IPS-18a (cell line): ENCODE measurements at regions not wholly inside any gene's neighbourhood (a gene's known extent, or its start where the extent isn't known, plus 50 kb on each side); places are given as distances from the start of the nearest gene placed in this dataset.

Experiments
- H3K27ac ChIP-seq: one replicate; pipeline ENCODE4 v1.5.1; 2013; ENCODE audit warnings: low read length
- H3K27me3 ChIP-seq: one replicate; pipeline ENCODE4 v1.6.1; 2013; ENCODE audit warnings: mild to moderate bottlenecking, low read length; ENCODE audit not compliant: control insufficient read depth, insufficient read depth
- H3K36me3 ChIP-seq: one replicate; pipeline ENCODE4 v1.6.1; 2013; ENCODE audit warnings: low read depth, low read length; ENCODE audit not compliant: control insufficient read depth
- H3K4me1 ChIP-seq: one replicate; pipeline ENCODE4 v1.6.1; 2013; ENCODE audit warnings: low read depth, low read length; ENCODE audit not compliant: control insufficient read depth
- H3K4me3 ChIP-seq: one replicate; pipeline ENCODE4 v1.5.1; 2013; ENCODE audit warnings: low read length
- H3K9ac ChIP-seq: one replicate; pipeline ENCODE4 v1.6.1; 2013; ENCODE audit warnings: mild to moderate bottlenecking, low read length, moderate library complexity
- H3K9me3 ChIP-seq: one replicate; pipeline ENCODE4 v1.6.1; 2013; ENCODE audit warnings: low read depth, low read length; ENCODE audit not compliant: control insufficient read depth

- no peaks in the 10 kb centered on the region for H3K27me3 ChIP-seq
Observed at GRCh38 chr3:107949394-107949970, 141.3 kb downstream of the CD47 start.

GRCh38 chr3:107947203-107947602 lies 143.6 kb downstream of the CD47 start:
- Histone ChIP-seq H3K9ac (no peak overlapping the region), H3K27ac (no peak overlapping the region), H3K4me1 (no peaks in the 10 kb centered on the region), H3K9me3 (no peaks in the 10 kb centered on the region), H3K36me3 (no peaks in the 10 kb centered on the region), H3K27me3 (no peaks in the 10 kb centered on the region), H3K4me3 (no peak overlapping the region)

More at GRCh38 chr3:107949394-107949970, 141.3 kb downstream of the CD47 start:
- no peaks in the 10 kb centered on the region for H3K36me3 ChIP-seq
- H3K27ac ChIP-seq: no peak overlapping the region
- no peaks in the 10 kb centered on the region for H3K4me1 ChIP-seq
- H3K4me3 ChIP-seq: no peak overlapping the region
- no peaks in the 10 kb centered on the region for H3K9me3 ChIP-seq
- no peak overlapping the region for H3K9ac ChIP-seq

GRCh38 chr3:107946700-107947099 lies 144.1 kb downstream of the CD47 start:
- H3K4me1 ChIP-seq: no peaks in the 10 kb centered on the region
- no peak overlapping the region for H3K9ac ChIP-seq
- no peaks in the 10 kb centered on the region for H3K9me3 ChIP-seq
- no peaks in the 10 kb centered on the region for H3K36me3 ChIP-seq
- no peaks in the 10 kb centered on the region for H3K27me3 ChIP-seq
- H3K27ac ChIP-seq: no peak overlapping the region
- H3K4me3 ChIP-seq: no peak overlapping the region

GRCh38 chr3:107945417-107946094 lies 145.3 kb downstream of the CD47 start:
- H3K9ac ChIP-seq: no peak overlapping the region
- no peak overlapping the region for H3K4me3 ChIP-seq
- no peaks in the 10 kb centered on the region for H3K36me3 ChIP-seq
- no peaks in the 10 kb centered on the region for H3K9me3 ChIP-seq
- no peaks in the 10 kb centered on the region for H3K4me1 ChIP-seq
- no peak overlapping the region for H3K27ac ChIP-seq
- H3K27me3 ChIP-seq: no peaks in the 10 kb centered on the region

- no peak overlapping the region for H3K27ac ChIP-seq
- H3K4me1 ChIP-seq: peaks cover 5% of the 10 kb centered on the region
- H3K9me3 ChIP-seq: no peaks in the 10 kb centered on the region
- no peaks in the 10 kb centered on the region for H3K27me3 ChIP-seq
- H3K4me3 ChIP-seq: no peak overlapping the region
- no peak overlapping the region for H3K9ac ChIP-seq
- no peaks in the 10 kb centered on the region for H3K36me3 ChIP-seq
Observed at GRCh38 chr3:107943786-107944523, 146.9 kb downstream of the CD47 start.

- Histone ChIP-seq H3K4me3 (no peak overlapping the region), H3K4me1 (peaks cover 5% of the 10 kb centered on the region), H3K9ac (no peak overlapping the region), H3K27me3 (no peaks in the 10 kb centered on the region), H3K36me3 (no peaks in the 10 kb centered on the region), H3K27ac (no peak overlapping the region), H3K9me3 (no peaks in the 10 kb centered on the region)
Observed at GRCh38 chr3:107942951-107943749, 147.7 kb downstream of the CD47 start.

- H3K9me3 ChIP-seq: no peaks in the 10 kb centered on the region
- H3K36me3 ChIP-seq: no peaks in the 10 kb centered on the region
- no peak overlapping the region for H3K4me3 ChIP-seq
- no peak overlapping the region for H3K27ac ChIP-seq
- H3K9ac ChIP-seq: no peak overlapping the region
- peaks cover 5% of the 10 kb centered on the region for H3K4me1 ChIP-seq
- H3K27me3 ChIP-seq: no peaks in the 10 kb centered on the region
Observed at GRCh38 chr3:107942244-107942643, 148.6 kb downstream of the CD47 start.

- no peaks in the 10 kb centered on the region for H3K27me3 ChIP-seq
- H3K4me1 ChIP-seq: peaks cover 5% of the 10 kb centered on the region
- H3K4me3 ChIP-seq: no peak overlapping the region
- no peak overlapping the region for H3K27ac ChIP-seq
- H3K36me3 ChIP-seq: no peaks in the 10 kb centered on the region
- no peak overlapping the region for H3K9ac ChIP-seq
- H3K9me3 ChIP-seq: no peaks in the 10 kb centered on the region
Observed at GRCh38 chr3:107939691-107940442, 151.0 kb downstream of the CD47 start.

GRCh38 chr3:107938143-107938542 lies 152.7 kb downstream of the CD47 start:
- H3K9me3 ChIP-seq: no peaks in the 10 kb centered on the region
- H3K4me3 ChIP-seq: no peak overlapping the region
- H3K36me3 ChIP-seq: no peaks in the 10 kb centered on the region
- no peak overlapping the region for H3K27ac ChIP-seq
- H3K27me3 ChIP-seq: no peaks in the 10 kb centered on the region
- peaks cover 5% of the 10 kb centered on the region for H3K4me1 ChIP-seq
- H3K9ac ChIP-seq: no peak overlapping the region

GRCh38 chr3:107934808-107935207 lies 156.0 kb downstream of the CD47 start:
- no peak overlapping the region for H3K4me3 ChIP-seq
- peaks cover 2% of the 10 kb centered on the region for H3K4me1 ChIP-seq
- H3K36me3 ChIP-seq: no peaks in the 10 kb centered on the region
- H3K27ac ChIP-seq: no peak overlapping the region
- H3K9me3 ChIP-seq: no peaks in the 10 kb centered on the region
- peaks cover 4% of the 10 kb centered on the region for H3K27me3 ChIP-seq
- no peak overlapping the region for H3K9ac ChIP-seq

GRCh38 chr3:107933450-107933849 lies 157.4 kb downstream of the CD47 start:
- H3K36me3 ChIP-seq: no peaks in the 10 kb centered on the region
- no peaks in the 10 kb centered on the region for H3K9me3 ChIP-seq
- H3K9ac ChIP-seq: no peak overlapping the region
- H3K4me1 ChIP-seq: no peaks in the 10 kb centered on the region
- H3K27ac ChIP-seq: no peak overlapping the region
- H3K4me3 ChIP-seq: no peak overlapping the region
- peaks cover 17% of the 10 kb centered on the region for H3K27me3 ChIP-seq
